IMR-90 (cell line): ENCODE measurements at regions not wholly inside any gene's neighbourhood (a gene's known extent, or its start where the extent isn't known, plus 50 kb on each side); places are given as distances from the start of the nearest gene placed in this dataset.

Experiments used
- ATAC-seq: fragments of 200-7000 bp; cut with Tn5 transposase; 2 replicates; pipeline ENCODE4 v1.9.1; 2020; ENCODE audit warnings: low read depth, mild to moderate bottlenecking, moderate library complexity
- BruUV-seq: library from RNA; stranded (reverse); fragments of 400-500 nt; replicated peaks from 2 replicates; lab custom pipeline; 2021; lab: Mats Ljungman, UMichigan
- CTCF ChIA-PET: fragments of 300-600 bp; formaldehyde crosslinking; extraction: SDS; loops from one replicate; lab custom pipeline; 2021; ENCODE audit warnings: antibody characterized with exemption; lab: Yijun Ruan, JAX
- POLR2A ChIA-PET: fragments of 300-600 bp; sonication (Branson Sonifier 250); formaldehyde crosslinking; loops from one replicate; lab custom pipeline; 2022; ENCODE audit warnings: antibody characterized with exemption; ENCODE audit not compliant: unreplicated experiment; lab: Charles Lee
- DNase-seq: peaks from one replicate; pipeline ENCODE4 v3.0.0; 2013
- H2AFZ ChIP-seq: replicated peaks from 2 replicates; pipeline ENCODE3; 2013; ENCODE audit warnings: low read length, mild to moderate bottlenecking; ENCODE audit not compliant: poor library complexity
- H2AK5ac ChIP-seq: 2 replicates; pipeline ENCODE4 v1.6.1; 2013; ENCODE audit warnings: low read depth, low read length, inconsistent platforms
- H2AK9ac ChIP-seq: replicated peaks from 2 replicates; pipeline ENCODE3; 2013; ENCODE audit warnings: mild to moderate bottlenecking, low read depth, low read length, moderate library complexity; ENCODE audit not compliant: poor library complexity
- H2BK120ac ChIP-seq: 2 replicates; pipeline ENCODE4 v1.6.1; 2013; ENCODE audit warnings: low read depth, low read length, inconsistent platforms
- H2BK15ac ChIP-seq: 3 replicates; pipeline ENCODE4 v1.6.1; 2013; ENCODE audit warnings: low read depth, low read length, inconsistent platforms
- H2BK20ac ChIP-seq: 2 replicates; pipeline ENCODE4 v1.6.1; 2013; ENCODE audit warnings: low read depth, mild to moderate bottlenecking, inconsistent platforms, low read length, moderate library complexity
- H2BK5ac ChIP-seq: 2 replicates; pipeline ENCODE4 v1.6.1; 2013; ENCODE audit warnings: mild to moderate bottlenecking, low read depth, low read length, inconsistent platforms; ENCODE audit not compliant: poor library complexity, severe bottlenecking
- H3K14ac ChIP-seq: replicated peaks from 2 replicates; pipeline ENCODE4 v1.6.1; 2013; ENCODE audit warnings: low read depth, low read length, inconsistent platforms
- H3K18ac ChIP-seq: 2 replicates; pipeline ENCODE4 v1.6.1; 2013; ENCODE audit warnings: low read depth, low read length, control low read depth
- H3K23ac ChIP-seq: 2 replicates; pipeline ENCODE4 v1.6.1; 2013; ENCODE audit warnings: low read depth, low read length, inconsistent platforms
- H3K27ac ChIP-seq: 2 replicates; pipeline ENCODE4 v1.5.1; 2013; ENCODE audit warnings: mild to moderate bottlenecking, control low read depth, low read length; ENCODE audit not compliant: insufficient read depth
- H3K27me3 ChIP-seq: 2 replicates; pipeline ENCODE4 v1.6.1; 2013; ENCODE audit warnings: low read length; ENCODE audit not compliant: control insufficient read depth, insufficient read depth
- H3K36me3 ChIP-seq: 2 replicates; pipeline ENCODE4 v1.6.1; 2013; ENCODE audit warnings: low read length, mixed read lengths; ENCODE audit not compliant: control insufficient read depth, insufficient read depth
- H3K4ac ChIP-seq: 2 replicates; pipeline ENCODE4 v1.6.1; 2013; ENCODE audit warnings: low read depth, low read length, inconsistent platforms
- H3K4me1 ChIP-seq: 2 replicates; pipeline ENCODE4 v1.6.1; 2013; ENCODE audit warnings: low read length, mixed read lengths; ENCODE audit not compliant: control insufficient read depth, insufficient read depth
- H3K4me2 ChIP-seq: 2 replicates; pipeline ENCODE4 v1.6.1; 2013; ENCODE audit warnings: low read depth, mild to moderate bottlenecking, control low read depth, low read length, moderate library complexity
- H3K4me3 ChIP-seq: 2 replicates; pipeline ENCODE4 v1.5.1; 2013; ENCODE audit warnings: low read depth, mild to moderate bottlenecking, control low read depth, low read length, moderate library complexity; ENCODE audit not compliant: insufficient read depth
- H3K56ac ChIP-seq: 2 replicates; pipeline ENCODE4 v1.6.1; 2013; ENCODE audit warnings: low read length, inconsistent platforms; ENCODE audit not compliant: insufficient read depth; ENCODE audit errors: extremely low read depth
- H3K79me1 ChIP-seq, 2 experiments: 2 replicates each; pipeline ENCODE4 v1.6.1; 2013; ENCODE audit warnings: low read length in 2 of 2, inconsistent platforms in 1 of 2, low read depth in 1 of 2
- H3K9ac ChIP-seq: 2 replicates; pipeline ENCODE4 v1.6.1; 2013; ENCODE audit warnings: low read depth, low read length, control low read depth
- H3K9me1 ChIP-seq: 2 replicates; pipeline ENCODE4 v1.6.1; 2013; ENCODE audit warnings: low read length, inconsistent platforms; ENCODE audit not compliant: insufficient read depth
- H3K9me3 ChIP-seq: 2 replicates; pipeline ENCODE4 v1.6.1; 2013; ENCODE audit warnings: low read length; ENCODE audit not compliant: control insufficient read depth, insufficient read depth
- H4K20me1 ChIP-seq: 2 replicates; pipeline ENCODE4 v1.6.1; 2013; ENCODE audit warnings: low read length, inconsistent platforms; ENCODE audit not compliant: insufficient read depth
- H4K5ac ChIP-seq: 2 replicates; pipeline ENCODE4 v1.6.1; 2013; ENCODE audit warnings: mild to moderate bottlenecking, low read depth, low read length, control low read depth
- H4K8ac ChIP-seq, 2 experiments: 2 replicates each; pipeline ENCODE4 v1.6.1; 2013; ENCODE audit warnings: low read depth in 2 of 2, low read length in 2 of 2, control low read depth in 1 of 2, inconsistent platforms in 1 of 2
- H4K91ac ChIP-seq: 2 replicates; pipeline ENCODE4 v1.6.1; 2013; ENCODE audit warnings: low read depth, low read length, inconsistent platforms; ENCODE audit not compliant: insufficient read depth
- SMC3 ChIP-seq: fragments of 150-350 bp; IDR thresholded peaks from 2 replicates; pipeline ENCODE4 v1.6.1; 2016; ENCODE audit warnings: low read depth, mild to moderate bottlenecking, antibody characterized with exemption, low read length, moderate library complexity
- whole genome bisulfite sequencing, 2 experiments: methylation state at CpG; one replicate each; pipeline versions ENCODE4 v1.1.5 to v1.1.7; 2013; ENCODE audit warnings: missing lambda C conversion rate in 2 of 2; ENCODE audit not compliant: insufficient read length in 1 of 2; ENCODE audit errors: extremely low coverage in 2 of 2; 5-methylcytosine and 5-hydroxymethylcytosine counted together
- dilution Hi-C: fragments of 300-500 bp; cut with HindIII; formaldehyde crosslinking; loops from one replicate; pipeline ENCODE4 v1.14.3; 2018; ENCODE audit warnings: low sequenced_read_pairs; ENCODE audit not compliant: unreplicated experiment
- in situ Hi-C: fragments of 300-500 bp; cut with MboI; formaldehyde crosslinking; loops from 3 replicates; pipeline ENCODE4 v1.14.3; 2019; ENCODE audit warnings: low sequenced_read_pairs, inconsistent platforms, mixed read lengths
- intact Hi-C: fragments of 100-400 bp; cut with micrococcal nuclease; formaldehyde crosslinking; loops from 2 replicates; pipeline ENCODE4 v1.10.0; 2022

DNA sequence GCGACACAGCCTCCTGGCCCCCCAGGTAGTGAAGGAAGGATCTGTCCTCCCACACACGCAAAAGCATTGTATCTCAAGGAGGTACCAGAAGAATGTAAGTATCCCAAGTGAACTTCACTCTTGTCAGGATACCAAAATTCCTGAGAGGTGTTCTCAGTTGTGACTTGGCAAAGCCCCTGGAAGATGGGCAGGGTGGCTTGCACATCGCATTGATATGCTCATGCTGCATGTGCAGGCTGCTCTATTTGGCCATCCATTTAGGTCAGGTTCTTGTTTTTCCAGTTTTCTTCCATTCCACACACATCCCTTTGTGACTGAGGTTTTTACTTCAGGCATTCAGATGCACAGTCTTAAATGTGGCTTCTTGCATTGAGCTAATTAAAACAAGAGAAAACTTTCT, 382.8 kb downstream of the FOXO1 start:
- in situ Hi-C loops = no loop called here

More for the DNA sequence above, 382.8 kb downstream of the FOXO1 start:
- Histone ChIP-seq H3K56ac (no peak overlapping the region), H4K20me1 (no peaks in the 10 kb centered on the region), H3K27me3 (no peaks in the 10 kb centered on the region), H3K79me1 (no peaks in the 10 kb centered on the region), H3K9ac (no peak overlapping the region), H3K4ac (no peak overlapping the region), H2BK15ac (no peak overlapping the region), H3K4me2 (no peak overlapping the region), H4K8ac (no peak overlapping the region), H3K27ac (no peak overlapping the region), H3K14ac (no peak overlapping the region), H4K91ac (no peak overlapping the region), H3K23ac (no peak overlapping the region), H2AK5ac (no peak overlapping the region), H2AFZ (no peak overlapping the region), H3K9me3 (no peaks in the 10 kb centered on the region), H3K9me1 (no peaks in the 10 kb centered on the region), H3K4me1 (no peaks in the 10 kb centered on the region), H2BK20ac (no peak overlapping the region), H2BK120ac (no peak overlapping the region), H3K4me3 (no peak overlapping the region), H2AK9ac (no peak overlapping the region), H2BK5ac (no peak overlapping the region), H4K5ac (no peak overlapping the region), H3K18ac (no peak overlapping the region), H3K36me3 (no peaks in the 10 kb centered on the region)
- no TSS peak for BruUV-seq
- whole genome bisulfite sequencing, 2 experiments = no CpG with 5 or more reads among the region's 3 CpGs
- intact Hi-C loops (no loop called here), dilution Hi-C loops (no loop called here)
- DNase-seq (no peak), ATAC-seq (no peak)
- ChIA-PET POLR2A (no interaction called here), CTCF (no interaction called here)
- no peak for TF ChIP-seq SMC3
